HepG2 (cell line): ENCODE measurements at regions not wholly inside any gene's neighbourhood (a gene's known extent, or its start where the extent isn't known, plus 50 kb on each side); places are given as distances from the start of the nearest gene placed in this dataset.

Source experiments
- ATAC-seq: fragments of 200-7000 bp; cut with Tn5 transposase; 3 replicates; pipeline ENCODE4 v1.9.1; 2020; ENCODE audit warnings: mild to moderate bottlenecking, moderate library complexity
- BruUV-seq: library from RNA; stranded (reverse); fragments of 400-500 nt; replicated peaks from 2 replicates; lab custom pipeline; 2021; lab: Mats Ljungman, UMichigan
- CTCF ChIA-PET: fragments of 300-600 bp; formaldehyde crosslinking; extraction: SDS; loops from one replicate; lab custom pipeline; 2021; ENCODE audit warnings: low total read pairs, inconsistent platforms, low intra/inter-chr PET ratio; lab: Yijun Ruan, JAX
- POLR2A ChIA-PET: fragments of 350-600 bp; sonication (Branson Sonifier 250); formaldehyde crosslinking; loops from one replicate; lab custom pipeline; 2020; ENCODE audit warnings: antibody characterized with exemption, inconsistent platforms; lab: Yijun Ruan, JAX
- DNase-seq: peaks from one replicate; pipeline ENCODE4 v3.0.0-alpha.2; 2015; ENCODE audit warnings: low spot score
- FAIRE-seq: peaks from 3 replicates; lab custom pipeline; 2011; peaks lifted over from hg19 to GRCh38; lab: Jason Lieb, UNC
- H2AFZ ChIP-seq: one replicate; pipeline ENCODE4 v1.6.1; 2011; ENCODE audit warnings: low read length, inconsistent platforms
- H3K27ac ChIP-seq: fragments of 300-600 bp; 3 replicates; pipeline ENCODE4 v1.8.0; 2011; ENCODE audit warnings: mixed run types, mild to moderate bottlenecking, mixed read lengths, low read length, inconsistent platforms; ENCODE audit not compliant: insufficient read depth; ENCODE audit errors: extremely low read length
- H3K27me3 ChIP-seq, 2 experiments: fragments of 200-600 bp in 1 of 2; 2 replicates in 1 of 2; 3 replicates in 1 of 2; pipeline versions ENCODE4 v1.6.0 to v1.8.0; 2011; ENCODE audit warnings: low read length in 2 of 2, mild to moderate bottlenecking in 2 of 2, moderate library complexity in 2 of 2, inconsistent platforms in 1 of 2; ENCODE audit not compliant: insufficient read depth in 2 of 2, control insufficient read depth in 1 of 2
- H3K36me3 ChIP-seq, 2 experiments: fragments of 200-600 bp in 1 of 2; replicated peaks in 1 of 2; 2 replicates in 1 of 2; 3 replicates in 1 of 2; pipeline versions ENCODE4 v1.5.1 to v1.8.0; 2011; ENCODE audit warnings: low read length in 2 of 2, inconsistent platforms in 1 of 2; ENCODE audit not compliant: insufficient read depth in 2 of 2, control insufficient read depth in 1 of 2
- H3K4me1 ChIP-seq: 2 replicates; pipeline ENCODE4 v1.5.1; 2012; ENCODE audit warnings: low read length, inconsistent platforms; ENCODE audit not compliant: insufficient read depth
- H3K4me2 ChIP-seq: 2 replicates; pipeline ENCODE4 v1.6.0; 2011; ENCODE audit warnings: low read depth, low read length, inconsistent platforms
- H3K4me3 ChIP-seq, 3 experiments: fragments of 200-600 bp in 1 of 3; sonication (generic), shearing (Covaris generic) in 1 of 3; replicated peaks in 1 of 3; 2 replicates each; pipeline ENCODE4 v1.5.1; 2011 to 2016; ENCODE audit warnings: low read length in 3 of 3, inconsistent platforms in 2 of 3, low read depth in 2 of 3, mild to moderate bottlenecking in 2 of 3, control low read depth in 1 of 3, mixed read lengths in 1 of 3; ENCODE audit not compliant: insufficient read depth in 1 of 3
- H3K79me2 ChIP-seq: one replicate; pipeline ENCODE4 v1.6.1; 2011; ENCODE audit warnings: low read length, inconsistent platforms; ENCODE audit not compliant: insufficient read depth
- H3K9ac ChIP-seq: 2 replicates; pipeline ENCODE4 v1.6.0; 2011; ENCODE audit warnings: mild to moderate bottlenecking, low read depth, low read length, inconsistent platforms; ENCODE audit not compliant: insufficient read depth
- H3K9me3 ChIP-seq: 2 replicates; pipeline ENCODE4 v1.5.1; 2012; ENCODE audit warnings: mild to moderate bottlenecking, low read length
- H4K20me1 ChIP-seq: 2 replicates; pipeline ENCODE4 v1.6.0; 2011; ENCODE audit warnings: inconsistent platforms, mild to moderate bottlenecking, low read length, moderate library complexity; ENCODE audit not compliant: insufficient read depth
- ERF ChIP-seq: IDR thresholded peaks from 2 replicates; pipeline ENCODE4 v1.6.1; 2018; ENCODE audit warnings: missing biosample characterization, missing genetic modification reagents
- ETV5 ChIP-seq: IDR thresholded peaks from 2 replicates; pipeline ENCODE4 v1.6.1; 2018; ENCODE audit warnings: missing biosample characterization, missing genetic modification reagents, inconsistent platforms, borderline replicate concordance
- ETV6 ChIP-seq: sonication (generic); formaldehyde crosslinking; conservative IDR thresholded peaks from 2 replicates; pipeline ENCODE4 v1.4.0; 2020; ENCODE audit warnings: missing genetic modification reagents
- HNF1B ChIP-seq: sonication (generic); formaldehyde crosslinking; IDR thresholded peaks from 2 replicates; pipeline ENCODE4 v1.5.1; 2020; ENCODE audit warnings: mild to moderate bottlenecking, moderate library complexity, missing genetic modification reagents
- IRF2 ChIP-seq: IDR thresholded peaks from 2 replicates; pipeline ENCODE4 v1.6.1; 2018; ENCODE audit warnings: missing genetic modification reagents, missing compliant biosample characterization
- POLR2G ChIP-seq: fragments of 200-400 bp; formaldehyde crosslinking; IDR thresholded peaks from 2 replicates; pipeline ENCODE4 v1.6.1; 2018; ENCODE audit warnings: mild to moderate bottlenecking, low read depth, low read length, moderate library complexity
- SIX4 ChIP-seq: sonication (generic); formaldehyde crosslinking; IDR thresholded peaks from 2 replicates; pipeline ENCODE4 v1.4.0; 2020; ENCODE audit warnings: missing genetic modification reagents
- SP4 ChIP-seq: sonication (generic); formaldehyde crosslinking; IDR thresholded peaks from 2 replicates; pipeline ENCODE4 v1.8.1; 2023; ENCODE audit warnings: mild to moderate bottlenecking, missing genetic modification reagents
- TARDBP ChIP-seq: sonication (generic); formaldehyde crosslinking; IDR thresholded peaks from 2 replicates; pipeline ENCODE4 v1.8.0; 2022; ENCODE audit warnings: mild to moderate bottlenecking, missing genetic modification reagents
- TCF7 ChIP-seq: sonication (generic); IDR thresholded peaks from 2 replicates; pipeline ENCODE4 v1.6.1; 2016; ENCODE audit warnings: antibody characterized with exemption, low read depth
- TEAD3 ChIP-seq: optimal IDR thresholded peaks from 2 replicates; pipeline ENCODE3; 2016; ENCODE audit warnings: borderline replicate concordance
- ZNF121 ChIP-seq: sonication (generic); formaldehyde crosslinking; IDR thresholded peaks from 2 replicates; pipeline ENCODE4 v1.5.0; 2020; ENCODE audit warnings: mild to moderate bottlenecking, missing genetic modification reagents
- ZNF256 ChIP-seq: sonication (generic); formaldehyde crosslinking; conservative IDR thresholded peaks from 2 replicates; pipeline ENCODE4 v1.4.0; 2020; ENCODE audit warnings: missing genetic modification reagents
- ZNF317 ChIP-seq: sonication (generic); formaldehyde crosslinking; IDR thresholded peaks from 2 replicates; pipeline ENCODE4 v1.5.0; 2020; ENCODE audit warnings: mild to moderate bottlenecking, missing genetic modification reagents
- ZNF446 ChIP-seq: sonication (generic); formaldehyde crosslinking; IDR thresholded peaks from 2 replicates; pipeline ENCODE4 v1.5.0; 2020; ENCODE audit warnings: mild to moderate bottlenecking, missing genetic modification reagents
- ZNF496 ChIP-seq: sonication (generic); formaldehyde crosslinking; IDR thresholded peaks from 2 replicates; pipeline ENCODE4 v1.8.1; 2023; ENCODE audit warnings: mild to moderate bottlenecking, moderate library complexity, missing genetic modification reagents; ENCODE audit not compliant: insufficient replicate concordance
- ZNF644 ChIP-seq: IDR thresholded peaks from 2 replicates; pipeline ENCODE4 v1.6.1; 2016; ENCODE audit warnings: low read depth
- ZNF746 ChIP-seq: sonication (generic); formaldehyde crosslinking; IDR thresholded peaks from 2 replicates; pipeline ENCODE4 v1.8.0; 2022; ENCODE audit warnings: mild to moderate bottlenecking, missing genetic modification reagents
- ZNF775 ChIP-seq: sonication (generic); formaldehyde crosslinking; IDR thresholded peaks from 2 replicates; pipeline ENCODE4 v1.4.0; 2020; ENCODE audit warnings: missing genetic modification reagents, mild to moderate bottlenecking, moderate library complexity, borderline replicate concordance
- ZNF790 ChIP-seq: sonication (generic); formaldehyde crosslinking; IDR thresholded peaks from 2 replicates; pipeline ENCODE4 v1.8.0; 2022; ENCODE audit warnings: missing genetic modification reagents, mild to moderate bottlenecking, borderline replicate concordance
- WGBS: methylation state at CpG from one replicate; pipeline ENCODE4 v1.1.6; 2017; ENCODE audit warnings: low lambda C conversion rate; 5-methylcytosine and 5-hydroxymethylcytosine counted together
- in situ Hi-C: cut with HindIII; loops from 2 replicates; pipeline ENCODE4 v1.10.0; 2017; ENCODE audit warnings: low pct_unique_long_range_greater_than_20kb; ENCODE audit not compliant: extremely low pct_ligation_motif_present
- intact Hi-C: fragments of 100-400 bp; cut with micrococcal nuclease; formaldehyde crosslinking; loops from one replicate; pipeline ENCODE4 v1.10.0; 2022; ENCODE audit not compliant: unreplicated experiment
- TF ChIP-seq, protein P1 (sequence below): IDR thresholded peaks from 2 replicates; pipeline ENCODE4 v1.6.1; 2016; ENCODE audit warnings: missing genetic modification reagents, missing compliant biosample characterization
- TF ChIP-seq, protein P2 (sequence below), 2 experiments: sonication (generic) in 1 of 2; formaldehyde crosslinking in 1 of 2; IDR thresholded peaks; 2 replicates each; pipeline versions ENCODE4 v1.4.0 to v1.6.1; 2018 to 2020; ENCODE audit warnings: missing genetic modification reagents in 2 of 2, borderline replicate concordance in 1 of 2, low read depth in 1 of 2, mild to moderate bottlenecking in 1 of 2, missing biosample characterization in 1 of 2

GRCh38 chr2:187001248-187001647 lies 152.3 kb upstream of the ZSWIM2 start (continued):
- TF ChIP-seq ZNF317 (CRISPR knock-in tag) (no peak), ZNF256 (CRISPR knock-in tag) (no peak), ZNF644 (CRISPR knock-in tag) (no peak), IRF2 (no peak), TCF7 (no peak), ZNF446 (CRISPR knock-in tag) (no peak), SP4 (no peak), ZNF790 (no peak), TEAD3 (no peak)
- TF ChIP-seq, protein P1, sequence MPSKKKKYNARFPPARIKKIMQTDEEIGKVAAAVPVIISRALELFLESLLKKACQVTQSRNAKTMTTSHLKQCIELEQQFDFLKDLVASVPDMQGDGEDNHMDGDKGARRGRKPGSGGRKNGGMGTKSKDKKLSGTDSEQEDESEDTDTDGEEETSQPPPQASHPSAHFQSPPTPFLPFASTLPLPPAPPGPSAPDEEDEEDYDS (CRISPR knock-in tag), result no peak

DNA sequence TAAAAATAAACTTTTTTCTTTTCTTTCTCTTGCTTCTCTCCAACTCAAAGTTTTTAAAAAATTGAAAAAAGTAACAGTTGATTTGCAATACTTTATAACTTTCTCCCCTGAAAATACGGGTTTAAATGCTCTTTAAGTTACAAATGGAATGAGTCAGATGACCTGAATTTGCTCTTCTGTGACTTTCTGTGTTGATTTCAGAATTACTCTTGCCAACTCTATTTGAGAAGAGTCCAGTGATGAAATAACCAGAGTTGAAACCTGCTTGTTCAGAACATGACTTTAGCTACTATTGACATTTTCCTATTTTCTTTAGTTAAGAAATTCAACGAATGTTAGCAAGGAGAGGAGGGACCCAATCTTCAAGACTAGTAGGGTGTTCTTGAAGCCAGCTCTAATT lies 146.1 kb upstream of the ZSWIM2 start:
- no peak overlapping the region for H3K9ac ChIP-seq
- no peaks in the 10 kb centered on the region for H3K79me2 ChIP-seq
- FAIRE-seq (no peak), ATAC-seq (no peak), DNase-seq (no peak)
- H3K9me3 ChIP-seq, result no peaks in the 10 kb centered on the region; the same call in 1 of the 2 replicates
- no peak overlapping the region for H2AFZ ChIP-seq
- POLR2A ChIA-PET, result no interaction called here
- no peak overlapping the region for H3K4me2 ChIP-seq
- H3K27ac ChIP-seq, result no peak overlapping the region
- no peaks in the 10 kb centered on the region for H3K4me1 ChIP-seq
- 0% methylated on average over 2 of the region's 2 CpGs for WGBS
- no peak overlapping the region for H3K4me3 ChIP-seq
- TF ChIP-seq ERF (CRISPR knock-in tag) (no peak), POLR2G (no peak), ZNF775 (CRISPR knock-in tag) (no peak), ETV5 (CRISPR knock-in tag) (no peak), SIX4 (CRISPR knock-in tag) (no peak), ZNF746 (CRISPR knock-in tag) (no peak), TARDBP (no peak), ZNF496 (CRISPR knock-in tag) (no peak), HNF1B (CRISPR knock-in tag) (no peak), ETV6 (no peak), ZNF121 (CRISPR knock-in tag) (no peak)
- TF ChIP-seq, protein P2, sequence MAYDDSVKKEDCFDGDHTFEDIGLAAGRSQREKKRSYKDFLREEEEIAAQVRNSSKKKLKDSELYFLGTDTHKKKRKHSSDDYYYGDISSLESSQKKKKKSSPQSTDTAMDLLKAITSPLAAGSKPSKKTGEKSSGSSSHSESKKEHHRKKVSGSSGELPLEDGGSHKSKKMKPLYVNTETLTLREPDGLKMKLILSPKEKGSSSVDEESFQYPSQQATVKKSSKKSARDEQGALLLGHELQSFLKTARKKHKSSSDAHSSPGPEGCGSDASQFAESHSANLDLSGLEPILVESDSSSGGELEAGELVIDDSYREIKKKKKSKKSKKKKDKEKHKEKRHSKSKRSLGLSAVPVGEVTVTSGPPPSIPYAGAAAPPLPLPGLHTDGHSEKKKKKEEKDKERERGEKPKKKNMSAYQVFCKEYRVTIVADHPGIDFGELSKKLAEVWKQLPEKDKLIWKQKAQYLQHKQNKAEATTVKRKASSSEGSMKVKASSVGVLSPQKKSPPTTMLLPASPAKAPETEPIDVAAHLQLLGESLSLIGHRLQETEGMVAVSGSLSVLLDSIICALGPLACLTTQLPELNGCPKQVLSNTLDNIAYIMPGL (CRISPR knock-in tag; IDR thresholded peaks at IDR 0.05; ENCODE audit: borderline replicate concordance in 1 of 2, low read depth in 1 of 2), result no peak
- H3K27me3 ChIP-seq, result no peaks in the 10 kb centered on the region
- no TSS peak for BruUV-seq
- H4K20me1 ChIP-seq, result no peaks in the 10 kb centered on the region
- in situ Hi-C loops, result no loop called here
- CTCF ChIA-PET, result no interaction called here
- no peaks in the 10 kb centered on the region for H3K36me3 ChIP-seq
- intact Hi-C loops, result no loop called here
